ENCODE measurements at regions not wholly inside any gene's neighbourhood (a gene's known extent, or its start where the extent isn't known, plus 50 kb on each side); places are given as distances from the start of the nearest gene placed in this dataset.

DNA sequence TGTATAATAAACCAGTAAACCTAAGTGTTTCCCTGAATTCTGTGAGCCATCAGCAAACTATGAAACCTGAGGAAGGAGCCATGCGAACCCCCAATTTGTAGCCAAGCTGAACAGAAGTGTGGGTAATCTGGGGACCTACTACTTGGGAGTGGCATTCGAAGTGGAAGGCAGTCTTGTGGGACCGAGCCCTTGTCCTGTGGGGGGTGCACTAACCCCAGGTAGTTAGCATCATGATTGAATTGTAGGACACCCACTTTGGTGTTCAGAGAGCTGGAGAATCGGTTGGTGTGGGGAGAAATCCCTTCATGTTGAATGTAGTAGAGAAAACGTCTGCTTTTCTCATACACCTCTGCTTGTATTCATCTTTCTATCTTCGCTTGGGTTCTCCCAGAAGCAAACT is 79.7 kb upstream of the CPHXL start:
- DNase-seq, result no peak
- H3K4me3 Mint-ChIP-seq, result no peak overlapping the region
- no peaks in the 10 kb centered on the region for H3K36me3 Mint-ChIP-seq (ENCODE audit: low read depth)
- no peaks in the 10 kb centered on the region for H3K9me3 Mint-ChIP-seq
- no peaks in the 10 kb centered on the region for H3K4me1 Mint-ChIP-seq (ENCODE audit: low read depth)
- peaks cover 3% of the 10 kb centered on the region; the same call in 1 of the 2 replicates for H3K27me3 Mint-ChIP-seq (ENCODE audit: insufficient read depth)
- no peak overlapping the region for H3K27ac Mint-ChIP-seq
- TF ChIP-seq, protein P1, sequence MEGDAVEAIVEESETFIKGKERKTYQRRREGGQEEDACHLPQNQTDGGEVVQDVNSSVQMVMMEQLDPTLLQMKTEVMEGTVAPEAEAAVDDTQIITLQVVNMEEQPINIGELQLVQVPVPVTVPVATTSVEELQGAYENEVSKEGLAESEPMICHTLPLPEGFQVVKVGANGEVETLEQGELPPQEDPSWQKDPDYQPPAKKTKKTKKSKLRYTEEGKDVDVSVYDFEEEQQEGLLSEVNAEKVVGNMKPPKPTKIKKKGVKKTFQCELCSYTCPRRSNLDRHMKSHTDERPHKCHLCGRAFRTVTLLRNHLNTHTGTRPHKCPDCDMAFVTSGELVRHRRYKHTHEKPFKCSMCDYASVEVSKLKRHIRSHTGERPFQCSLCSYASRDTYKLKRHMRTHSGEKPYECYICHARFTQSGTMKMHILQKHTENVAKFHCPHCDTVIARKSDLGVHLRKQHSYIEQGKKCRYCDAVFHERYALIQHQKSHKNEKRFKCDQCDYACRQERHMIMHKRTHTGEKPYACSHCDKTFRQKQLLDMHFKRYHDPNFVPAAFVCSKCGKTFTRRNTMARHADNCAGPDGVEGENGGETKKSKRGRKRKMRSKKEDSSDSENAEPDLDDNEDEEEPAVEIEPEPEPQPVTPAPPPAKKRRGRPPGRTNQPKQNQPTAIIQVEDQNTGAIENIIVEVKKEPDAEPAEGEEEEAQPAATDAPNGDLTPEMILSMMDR (IDR thresholded peaks at IDR 0.05), result no peak

DNA sequence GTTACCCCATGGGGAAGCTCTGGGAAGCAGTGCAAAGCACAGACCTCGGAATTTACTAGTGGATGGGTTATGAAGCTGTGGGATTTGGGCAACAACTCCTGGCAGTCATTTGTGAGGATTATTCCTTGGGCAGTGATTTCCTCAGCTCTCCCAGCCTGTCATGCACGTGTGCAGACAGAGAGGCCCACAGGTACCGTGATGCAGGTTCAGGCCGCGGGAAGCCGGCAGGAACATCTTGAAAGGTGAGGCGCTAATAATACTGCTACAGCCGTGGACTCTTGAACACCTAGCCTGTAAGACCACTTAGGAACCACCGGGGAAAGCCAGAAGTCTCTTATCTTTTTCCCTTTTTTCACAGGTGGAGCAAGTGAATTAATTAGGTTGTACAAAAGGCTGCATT is 80.2 kb upstream of the CPHXL start:
- Mint-ChIP-seq H3K4me3 (no peak overlapping the region), H3K4me1 (ENCODE audit: low read depth) (no peaks in the 10 kb centered on the region), H3K27ac (no peak overlapping the region), H3K36me3 (ENCODE audit: low read depth) (no peaks in the 10 kb centered on the region), H3K9me3 (no peaks in the 10 kb centered on the region), H3K27me3 (ENCODE audit: insufficient read depth) (peaks cover 3% of the 10 kb centered on the region; the same call in 1 of the 2 replicates)
- TF ChIP-seq, protein P1 (IDR thresholded peaks at IDR 0.05), result no peak
- DNase-seq, result no peak

DNA sequence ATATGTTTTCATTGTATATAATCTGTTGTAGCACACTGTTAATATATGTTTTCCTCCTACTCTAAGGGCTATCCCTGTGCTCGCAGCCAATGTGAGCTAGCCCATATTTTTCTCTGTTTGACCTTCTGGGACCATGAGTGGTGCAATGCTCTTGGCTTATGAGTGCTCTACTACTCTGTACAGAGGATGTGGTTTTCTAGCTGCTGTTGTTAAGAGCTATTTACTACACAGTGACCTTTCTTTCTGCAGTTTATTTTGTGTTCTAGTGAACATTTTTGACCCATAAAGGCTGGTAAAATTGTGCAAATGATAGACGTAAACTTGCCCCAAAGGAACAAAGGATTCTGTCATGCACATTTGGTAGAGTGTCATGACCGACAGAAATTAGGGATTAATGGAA is 84.1 kb upstream of the CPHXL start:
- H3K9me3 Mint-ChIP-seq, result peaks cover 8% of the 10 kb centered on the region
- no peak overlapping the region for H3K4me3 Mint-ChIP-seq
- H3K36me3 Mint-ChIP-seq (ENCODE audit: low read depth), result no peaks in the 10 kb centered on the region
- no peak overlapping the region for H3K27ac Mint-ChIP-seq
- TF ChIP-seq, protein P1 (IDR thresholded peaks at IDR 0.05), result no peak
- peaks cover 3% of the 10 kb centered on the region; the same call in 1 of the 2 replicates for H3K27me3 Mint-ChIP-seq (ENCODE audit: insufficient read depth)
- no peaks in the 10 kb centered on the region for H3K4me1 Mint-ChIP-seq (ENCODE audit: low read depth)
- DNase-seq, result no peak

DNA sequence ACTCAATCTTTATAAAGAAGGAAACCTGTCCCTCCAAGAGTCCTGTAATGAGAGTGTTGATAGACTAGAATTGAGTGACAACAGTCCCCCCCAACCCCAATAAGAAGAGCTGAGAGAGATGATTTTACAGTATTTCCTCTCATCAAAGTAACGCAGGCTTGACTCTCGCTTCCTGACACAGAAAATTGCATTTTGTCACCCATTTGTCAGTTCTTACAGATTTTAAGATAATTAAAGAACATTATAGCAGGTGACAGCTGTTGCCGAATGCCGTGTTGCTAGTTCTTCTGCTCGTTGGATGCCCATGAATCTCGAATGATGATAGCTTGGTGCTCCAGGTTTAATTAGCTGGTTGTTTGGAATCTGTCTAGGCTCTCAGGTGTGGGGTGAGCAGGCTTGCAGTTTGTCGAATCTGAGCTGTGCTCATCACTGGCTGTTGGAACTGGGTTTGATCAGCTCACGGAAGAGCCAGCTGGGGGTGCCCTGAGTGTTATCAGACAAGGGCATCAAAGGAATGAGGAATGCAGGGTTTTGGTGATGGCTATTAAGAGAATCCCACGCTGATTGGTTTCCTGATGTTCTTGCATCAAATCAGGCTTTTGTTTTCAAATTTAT is 84.8 kb upstream of the CPHXL start:
- Mint-ChIP-seq H3K27ac (no peak overlapping the region), H3K27me3 (ENCODE audit: insufficient read depth) (peaks cover 2% of the 10 kb centered on the region; the same call in 1 of the 2 replicates), H3K4me1 (ENCODE audit: low read depth) (no peaks in the 10 kb centered on the region), H3K9me3 (peaks cover 8% of the 10 kb centered on the region), H3K36me3 (ENCODE audit: low read depth) (no peaks in the 10 kb centered on the region), H3K4me3 (no peak overlapping the region)
- DNase-seq, result no peak
- TF ChIP-seq, protein P1 (IDR thresholded peaks at IDR 0.05), result no peak

DNA sequence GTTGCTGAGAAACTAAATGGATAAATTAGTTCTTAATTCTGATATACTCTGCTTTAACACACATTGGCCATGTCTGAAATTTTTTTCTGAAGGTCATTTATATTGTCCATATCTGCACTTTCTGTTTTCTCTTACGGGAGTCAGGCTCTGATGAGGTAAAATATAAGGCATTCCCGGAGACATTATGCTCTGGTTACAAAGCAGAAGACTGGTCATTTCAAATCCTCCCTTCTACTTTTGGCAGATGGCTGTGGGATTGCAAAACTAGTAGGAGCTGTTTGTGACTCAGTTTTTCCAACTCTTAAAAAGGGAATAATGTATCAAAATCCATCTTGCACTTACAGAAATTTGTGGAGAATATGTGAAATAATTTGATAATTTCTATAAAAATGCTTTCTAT is 92.2 kb upstream of the CPHXL start:
- Mint-ChIP-seq H3K4me1 (ENCODE audit: low read depth) (no peaks in the 10 kb centered on the region), H3K9me3 (peaks cover 12% of the 10 kb centered on the region), H3K4me3 (no peak overlapping the region), H3K27ac (no peak overlapping the region), H3K27me3 (ENCODE audit: insufficient read depth) (peaks cover 2% of the 10 kb centered on the region; the same call in 1 of the 2 replicates), H3K36me3 (ENCODE audit: low read depth) (no peaks in the 10 kb centered on the region)
- DNase-seq, result no peak
- TF ChIP-seq, protein P1 (IDR thresholded peaks at IDR 0.05), result no peak

Data from HFFc6 (cell line).